Stomach smooth muscle (tissue), 2 donors: ENCODE measurements at regions not wholly inside any gene's neighbourhood (a gene's known extent, or its start where the extent isn't known, plus 50 kb on each side); places are given as distances from the start of the nearest gene placed in this dataset.

Experiments used
- H3K27ac ChIP-seq: one replicate; pipeline ENCODE4 v1.7.0; 2013; ENCODE audit warnings: mild to moderate bottlenecking, low read length, inconsistent platforms
- H3K27me3 ChIP-seq, 2 donors: one replicate each; pipeline ENCODE4 v1.7.0; 2013; ENCODE audit warnings: low read length in 2 of 2; ENCODE audit not compliant: insufficient read depth in 2 of 2, control insufficient read depth in 1 of 2
- H3K36me3 ChIP-seq, 2 donors: one replicate each; pipeline ENCODE4 v1.7.0; 2013; ENCODE audit warnings: low read length in 2 of 2; ENCODE audit not compliant: control insufficient read depth in 2 of 2, insufficient read depth in 2 of 2
- H3K4me1 ChIP-seq: one replicate; pipeline ENCODE4 v1.7.0; 2013; ENCODE audit warnings: low read length; ENCODE audit not compliant: control insufficient read depth, insufficient read depth
- H3K4me3 ChIP-seq, 2 donors: one replicate each; pipeline ENCODE4 v1.7.0; 2013; ENCODE audit warnings: low read length in 2 of 2
- H3K9ac ChIP-seq, 2 donors: one replicate each; pipeline ENCODE4 v1.7.0; 2013; ENCODE audit warnings: low read length in 2 of 2, mild to moderate bottlenecking in 1 of 2
- H3K9me3 ChIP-seq, 2 donors: one replicate each; pipeline ENCODE4 v1.7.0; 2013; ENCODE audit warnings: low read length in 2 of 2; ENCODE audit not compliant: control insufficient read depth in 2 of 2
- donor health status: healthy.
- donor health status: Pancreatic carcinoma.

- peaks cover 3 to 10% of the 10 kb centered on the region in 2 donors for H3K27me3 ChIP-seq
- no peaks in the 10 kb centered on the region for H3K9me3 ChIP-seq
- no peak overlapping the region for H3K9ac ChIP-seq
- H3K27ac ChIP-seq, result no peak overlapping the region
- H3K4me3 ChIP-seq, result no peak overlapping the region
- H3K4me1 ChIP-seq, result peaks cover 1% of the 10 kb centered on the region
- no peaks in the 10 kb centered on the region for H3K36me3 ChIP-seq
These were observed 50.2 kb upstream of the CDK1 start for GRCh38 chr10:60728056-60728455.

- Histone ChIP-seq H3K27ac (no peak overlapping the region), H3K36me3 (no peaks in the 10 kb centered on the region), H3K4me1 (no peaks in the 10 kb centered on the region)
These were observed 52.0 kb upstream of the CDK1 start for GRCh38 chr10:60726257-60726656.

DNA sequence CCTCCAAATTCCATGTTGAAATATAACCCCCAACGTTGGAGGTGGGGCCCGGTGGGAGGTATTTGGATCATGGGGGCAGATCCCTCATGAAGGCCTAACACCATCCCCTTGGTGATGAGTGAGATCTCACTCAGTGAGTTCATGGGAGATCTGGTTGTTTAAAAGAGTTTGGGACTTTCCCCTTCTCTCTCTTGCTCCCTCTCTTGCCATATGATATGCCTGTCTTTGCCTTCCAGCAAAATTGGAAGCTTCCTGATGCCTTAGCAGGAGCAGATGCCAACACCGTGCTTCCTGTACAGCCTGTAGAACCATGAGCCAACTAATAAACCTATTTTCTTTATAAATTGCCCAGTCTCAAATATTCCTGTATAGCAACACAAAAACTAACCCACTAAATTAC lies 55.7 kb upstream of the CDK1 start:
- H3K36me3 ChIP-seq, result no peaks in the 10 kb centered on the region
- H3K27me3 ChIP-seq, result no peaks in the 10 kb centered on the region
- H3K4me3 ChIP-seq, result no peak overlapping the region
- no peaks in the 10 kb centered on the region for H3K9me3 ChIP-seq
- no peak overlapping the region for H3K27ac ChIP-seq
- no peak overlapping the region for H3K9ac ChIP-seq
- H3K4me1 ChIP-seq, result no peaks in the 10 kb centered on the region

More at GRCh38 chr10:60726257-60726656, 52.0 kb upstream of the CDK1 start:
- no peak overlapping the region for H3K9ac ChIP-seq
- H3K9me3 ChIP-seq, result no peaks in the 10 kb centered on the region
- no peak overlapping the region for H3K4me3 ChIP-seq
- no peaks in the 10 kb centered on the region for H3K27me3 ChIP-seq

- Histone ChIP-seq H3K27ac (no peak overlapping the region), H3K4me3 (no peak overlapping the region), H3K36me3 (no peaks in the 10 kb centered on the region), H3K4me1 (no peaks in the 10 kb centered on the region), H3K9me3 (no peaks in the 10 kb centered on the region), H3K27me3 (no peaks in the 10 kb centered on the region), H3K9ac (no peak overlapping the region)
These were observed 58.6 kb upstream of the CDK1 start for GRCh38 chr10:60719721-60720120.

DNA sequence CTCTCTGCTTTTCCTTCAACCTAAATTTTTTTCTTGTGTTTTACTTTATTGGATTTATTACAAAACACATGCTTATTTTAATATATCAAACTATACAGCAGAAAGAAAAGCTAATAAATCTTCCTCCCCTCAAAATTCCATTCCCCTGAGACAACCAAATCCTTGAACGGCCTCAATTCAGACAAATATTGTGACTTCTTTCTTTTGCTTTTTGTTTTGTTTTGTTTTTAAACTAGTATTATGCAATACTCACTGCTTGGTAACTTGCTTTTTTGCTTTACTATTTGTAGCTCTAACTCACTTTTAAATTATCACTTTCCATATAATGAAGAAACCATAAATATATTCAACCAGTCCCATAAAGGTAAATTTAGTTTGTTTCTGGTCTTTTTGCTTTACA lies 59.4 kb upstream of the CDK1 start:
- H3K4me1 ChIP-seq, result no peaks in the 10 kb centered on the region
- H3K9ac ChIP-seq, result no peak overlapping the region
- no peak overlapping the region for H3K27ac ChIP-seq
- no peaks in the 10 kb centered on the region for H3K9me3 ChIP-seq
- no peaks in the 10 kb centered on the region for H3K36me3 ChIP-seq
- H3K27me3 ChIP-seq, result no peaks in the 10 kb centered on the region
- H3K4me3 ChIP-seq, result no peak overlapping the region

- Histone ChIP-seq H3K9me3 (no peaks in the 10 kb centered on the region), H3K27me3 (no peaks in the 10 kb centered on the region), H3K4me1 (no peaks in the 10 kb centered on the region), H3K9ac (no peak overlapping the region), H3K27ac (no peak overlapping the region), H3K36me3 (no peaks in the 10 kb centered on the region), H3K4me3 (no peak overlapping the region)
These were observed 60.4 kb upstream of the CDK1 start for GRCh38 chr10:60717852-60718251.

DNA sequence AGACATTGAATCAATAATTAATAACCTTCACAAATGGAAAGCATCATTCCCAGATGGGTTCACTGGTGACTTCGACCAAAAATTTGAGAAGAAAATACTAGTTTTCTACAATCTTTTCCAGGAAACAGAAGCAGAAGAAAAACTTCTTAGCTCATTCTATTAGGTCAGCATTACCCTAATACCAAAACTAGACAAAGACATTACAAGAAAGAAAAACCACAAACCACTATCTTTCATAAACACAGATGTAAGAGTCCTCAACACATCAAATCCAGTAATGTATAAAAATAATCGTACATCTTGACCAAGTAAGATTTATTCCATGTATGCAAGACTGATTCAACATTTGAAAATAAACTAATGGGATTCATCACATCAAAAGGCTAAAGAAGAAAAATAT lies 64.0 kb upstream of the CDK1 start:
- Histone ChIP-seq H3K9ac (no peak overlapping the region), H3K27me3 (no peaks in the 10 kb centered on the region), H3K36me3 (no peaks in the 10 kb centered on the region), H3K27ac (no peak overlapping the region), H3K4me1 (no peaks in the 10 kb centered on the region), H3K4me3 (no peak overlapping the region), H3K9me3 (no peaks in the 10 kb centered on the region)

DNA sequence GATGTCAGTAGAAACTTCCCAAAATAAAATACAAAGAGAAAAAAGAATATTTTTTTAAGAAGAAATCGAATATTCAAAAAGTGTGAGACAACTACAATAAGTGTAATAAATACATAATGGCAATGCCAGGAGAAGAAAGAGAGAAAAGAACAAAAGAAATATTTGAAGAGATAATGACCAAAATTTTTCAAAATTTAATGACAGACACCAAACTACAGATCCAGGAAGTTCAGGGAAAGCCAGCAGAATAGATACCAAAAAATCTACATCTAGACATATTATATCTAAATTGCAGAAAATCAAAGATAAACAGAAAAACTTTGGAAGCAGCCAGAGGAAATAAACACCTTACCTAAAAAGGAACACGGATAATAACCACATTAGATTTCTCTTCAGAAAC lies 66.8 kb upstream of the CDK1 start:
- Histone ChIP-seq H3K4me3 (no peak overlapping the region), H3K9me3 (no peaks in the 10 kb centered on the region), H3K9ac (no peak overlapping the region), H3K27ac (no peak overlapping the region), H3K27me3 (no peaks in the 10 kb centered on the region), H3K36me3 (no peaks in the 10 kb centered on the region), H3K4me1 (no peaks in the 10 kb centered on the region)

DNA sequence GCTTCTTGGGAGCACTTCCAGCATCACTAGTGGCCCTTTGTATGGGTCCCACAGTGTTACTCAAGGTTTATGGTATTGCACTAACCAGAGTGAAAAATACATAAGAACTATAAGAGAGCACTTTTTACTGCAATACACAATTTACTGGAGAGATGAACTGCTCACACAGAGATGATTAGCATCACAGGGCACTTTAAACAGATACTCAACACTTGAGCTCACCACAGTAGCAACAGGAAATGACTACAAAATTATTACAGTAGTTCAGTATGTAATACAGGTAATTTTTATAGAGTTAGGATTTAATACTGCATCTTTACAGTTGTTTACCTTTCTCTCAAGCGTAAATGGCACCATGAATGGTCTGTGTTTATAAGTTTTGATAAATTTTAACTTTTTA lies 68.2 kb upstream of the CDK1 start:
- Histone ChIP-seq H3K9ac (no peak overlapping the region), H3K36me3 (no peaks in the 10 kb centered on the region), H3K27me3 (no peaks in the 10 kb centered on the region), H3K4me3 (no peak overlapping the region), H3K9me3 (no peaks in the 10 kb centered on the region), H3K4me1 (no peaks in the 10 kb centered on the region), H3K27ac (no peak overlapping the region)

DNA sequence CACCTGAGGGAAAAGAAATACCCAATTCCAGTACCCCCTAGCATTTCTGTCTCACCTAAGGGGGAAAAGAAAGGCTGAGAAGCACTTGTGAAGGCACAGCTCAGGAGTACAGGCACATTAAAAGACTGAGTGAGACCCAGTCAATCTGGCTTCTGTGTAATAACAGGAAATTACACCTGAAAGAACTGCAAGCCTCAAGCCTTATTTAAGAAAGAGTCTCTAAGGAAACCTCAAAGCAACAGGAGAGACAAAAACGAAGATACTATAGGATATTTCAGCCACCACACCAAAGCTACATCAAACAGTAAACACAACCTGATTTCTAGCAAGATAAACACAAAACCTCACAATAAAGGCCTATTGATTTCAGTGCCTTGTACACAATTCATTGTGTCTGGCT lies 69.6 kb upstream of the CDK1 start:
- H3K27me3 ChIP-seq, result no peaks in the 10 kb centered on the region
- no peaks in the 10 kb centered on the region for H3K9me3 ChIP-seq
- no peak overlapping the region for H3K27ac ChIP-seq
- H3K4me1 ChIP-seq, result no peaks in the 10 kb centered on the region
- no peak overlapping the region for H3K9ac ChIP-seq
- H3K4me3 ChIP-seq, result no peak overlapping the region
- no peaks in the 10 kb centered on the region for H3K36me3 ChIP-seq

DNA sequence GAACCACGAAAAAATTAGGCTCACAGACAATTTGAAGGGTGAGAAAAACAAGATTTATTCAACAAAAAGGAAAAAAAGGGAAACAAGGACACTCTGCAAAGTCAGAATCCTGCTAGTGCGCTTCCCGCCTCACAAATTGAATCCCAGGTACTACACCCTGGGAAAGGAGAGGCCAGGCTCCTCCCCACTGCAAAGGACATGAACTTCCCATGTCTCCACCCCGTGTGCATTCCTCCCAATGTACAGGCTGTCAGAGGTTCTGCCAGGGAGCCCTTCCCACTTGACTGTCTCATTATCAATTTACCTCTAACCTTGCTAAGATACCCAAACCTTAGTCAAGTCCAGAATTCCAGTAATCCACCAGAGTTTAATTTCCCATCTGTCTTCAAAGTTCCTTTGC lies 70.4 kb upstream of the CDK1 start:
- no peaks in the 10 kb centered on the region for H3K4me1 ChIP-seq
- no peak overlapping the region for H3K9ac ChIP-seq

GRCh38 chr10:60706146-60706545 lies 72.1 kb upstream of the CDK1 start:
- H3K36me3 ChIP-seq, result no peaks in the 10 kb centered on the region
- H3K4me1 ChIP-seq, result no peaks in the 10 kb centered on the region
- H3K27me3 ChIP-seq, result no peaks in the 10 kb centered on the region
- H3K27ac ChIP-seq, result no peak overlapping the region
- no peak overlapping the region for H3K4me3 ChIP-seq
- H3K9ac ChIP-seq, result no peak overlapping the region
- no peaks in the 10 kb centered on the region for H3K9me3 ChIP-seq

More for the DNA sequence above, 70.4 kb upstream of the CDK1 start:
- H3K4me3 ChIP-seq, result no peak overlapping the region
- no peaks in the 10 kb centered on the region for H3K27me3 ChIP-seq
- H3K36me3 ChIP-seq, result no peaks in the 10 kb centered on the region
- no peak overlapping the region for H3K27ac ChIP-seq
- no peaks in the 10 kb centered on the region for H3K9me3 ChIP-seq
